ENCODE measurements at regions not wholly inside any gene's neighbourhood (a gene's known extent, or its start where the extent isn't known, plus 50 kb on each side); places are given as distances from the start of the nearest gene placed in this dataset.

DNA sequence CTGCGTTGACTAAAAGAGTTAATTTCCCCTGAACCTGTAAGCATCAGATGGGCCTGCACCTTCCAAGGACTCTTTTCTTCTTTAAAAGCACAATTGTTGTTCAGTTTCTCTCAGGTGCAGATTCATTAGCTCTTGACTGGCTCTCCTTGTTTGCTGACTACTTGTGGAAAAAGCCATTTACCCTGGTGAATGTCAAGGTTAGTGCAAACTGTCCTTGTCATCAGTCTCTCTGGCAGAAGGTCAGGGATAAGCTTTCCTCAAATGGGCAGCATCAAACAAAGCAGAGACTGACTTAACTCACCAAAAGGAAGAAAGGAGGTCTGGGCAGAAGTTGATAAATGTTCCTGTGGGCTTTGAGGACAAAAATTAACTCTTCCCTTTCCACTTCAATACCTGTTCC is 922.7 kb downstream of the BCL11A start:
- H3K4me2 ChIP-seq = no peak overlapping the region
- no peak overlapping the region for H3K27ac ChIP-seq
- no peaks in the 10 kb centered on the region for H3K4me1 ChIP-seq
- FAIRE-seq (no peak), ATAC-seq (no peak), DNase-seq (ENCODE audit: low read depth in 1 of 2, low spot score in 1 of 2) (no peak)
- ChIA-PET POLR2A (no interaction called here), CTCF (no interaction called here)
- peaks cover 8% of the 10 kb centered on the region; the same call in 2 of the 3 replicates for H3K9me3 ChIP-seq
- 0% methylated on average over 1 of the region's 1 CpG for WGBS (ENCODE audit: missing lambda C conversion rate)
- no peak overlapping the region for H3K4me3 ChIP-seq
- TF ChIP-seq RNF2 (IDR thresholded peaks at IDR 0.05; ENCODE audit: borderline replicate concordance, low read depth) = no peak

- no peak for TF ChIP-seq CHD2 (IDR thresholded peaks at IDR 0.05; ENCODE audit: low read length, partially characterized antibody)
- no peak for TF ChIP-seq MAZ (IDR thresholded peaks at IDR 0.05; ENCODE audit: borderline replicate concordance, low read depth, low read length)
- H3K4me2 ChIP-seq = no peak overlapping the region
- POLR2A ChIA-PET = no interaction called here
- no peaks in the 10 kb centered on the region for H3K4me1 ChIP-seq
- H3K4me3 ChIP-seq = no peak overlapping the region
- FAIRE-seq (no peak), ATAC-seq (no peak), DNase-seq (ENCODE audit: low read depth in 1 of 2, low spot score in 1 of 2) (no peak)
- peaks cover 9% of the 10 kb centered on the region; the same call in 2 of the 3 replicates for H3K9me3 ChIP-seq
- WGBS (ENCODE audit: missing lambda C conversion rate) = 0% methylated on average over 1 of the region's 1 CpG
- CTCF ChIA-PET = no interaction called here
- H3K27ac ChIP-seq = no peak overlapping the region
Observed at GRCh38 chr2:59627599-59627998, 925.9 kb downstream of the BCL11A start.

- ATAC-seq = no peak
- Histone ChIP-seq H3K4me3 (no peak overlapping the region), H3K27ac (no peak overlapping the region), H3K9me3 (peaks cover 9% of the 10 kb centered on the region), H3K4me2 (no peak overlapping the region), H3K4me1 (no peaks in the 10 kb centered on the region)
- POLR2A ChIA-PET = no interaction called here
- DNase-seq (ENCODE audit: low read depth in 1 of 2, low spot score in 1 of 2) = no peak
- TF ChIP-seq TFCP2L1 (CRISPR knock-in tag; IDR thresholded peaks at IDR 0.05) (no peak), ZNF302 (CRISPR knock-in tag; IDR thresholded peaks at IDR 0.05) (no peak), FOSL2 (IDR thresholded peaks at IDR 0.05) (no peak), FOSL2 (CRISPR knock-in tag; IDR thresholded peaks at IDR 0.05) (no peak), NR3C1 (IDR thresholded peaks at IDR 0.05) (no peak), MAZ (IDR thresholded peaks at IDR 0.05; ENCODE audit: borderline replicate concordance, low read depth, low read length) (no peak), KDM1A (IDR thresholded peaks at IDR 0.05; ENCODE audit: low read depth) (no peak), SMC3 (IDR thresholded peaks at IDR 0.05) (no peak), HOXB5 (CRISPR knock-in tag; IDR thresholded peaks at IDR 0.05) (no peak), HDAC2 (IDR thresholded peaks at IDR 0.05) (no peak), CHD4 (IDR thresholded peaks at IDR 0.05; ENCODE audit: borderline replicate concordance) (no peak), SREBF2 (IDR thresholded peaks at IDR 0.05) (no peak), HOXB13 (CRISPR knock-in tag; IDR thresholded peaks at IDR 0.05; ENCODE audit: low read depth) (no peak)
- FAIRE-seq = no peak
- CTCF ChIA-PET = no interaction called here
Observed at GRCh38 chr2:59622599-59623308, 930.7 kb downstream of the BCL11A start.

GRCh38 chr2:59604123-59604522 is 949.3 kb downstream of the BCL11A start:
- Histone ChIP-seq H3K4me1 (no peaks in the 10 kb centered on the region), H3K4me3 (no peak overlapping the region), H3K4me2 (no peak overlapping the region), H3K9me3 (0 out of 3 replicates have a peak, but pooled peaks cover 4% of the 10 kb centered on the region), H3K27ac (no peak overlapping the region)
- ATAC-seq (no peak), DNase-seq (ENCODE audit: low read depth in 1 of 2, low spot score in 1 of 2) (no peak), FAIRE-seq (no peak)
- CTCF ChIA-PET = no interaction called here
- POLR2A ChIA-PET = no interaction called here
- WGBS (ENCODE audit: missing lambda C conversion rate) = 0% methylated on average over 1 of the region's 1 CpG
- TF ChIP-seq MYC (IDR thresholded peaks at IDR 0.05; ENCODE audit: borderline replicate concordance, low read length) = no peak
- no peak for TF ChIP-seq RARB (CRISPR knock-in tag; IDR thresholded peaks at IDR 0.05)
- TF ChIP-seq FOSB (CRISPR knock-in tag; IDR thresholded peaks at IDR 0.05) = no peak
- TF ChIP-seq HEYL (CRISPR knock-in tag; IDR thresholded peaks at IDR 0.05) = no peak
- TF ChIP-seq PHF8 (IDR thresholded peaks at IDR 0.05; ENCODE audit: borderline replicate concordance, low read depth) = no peak
- TF ChIP-seq, protein P1, sequence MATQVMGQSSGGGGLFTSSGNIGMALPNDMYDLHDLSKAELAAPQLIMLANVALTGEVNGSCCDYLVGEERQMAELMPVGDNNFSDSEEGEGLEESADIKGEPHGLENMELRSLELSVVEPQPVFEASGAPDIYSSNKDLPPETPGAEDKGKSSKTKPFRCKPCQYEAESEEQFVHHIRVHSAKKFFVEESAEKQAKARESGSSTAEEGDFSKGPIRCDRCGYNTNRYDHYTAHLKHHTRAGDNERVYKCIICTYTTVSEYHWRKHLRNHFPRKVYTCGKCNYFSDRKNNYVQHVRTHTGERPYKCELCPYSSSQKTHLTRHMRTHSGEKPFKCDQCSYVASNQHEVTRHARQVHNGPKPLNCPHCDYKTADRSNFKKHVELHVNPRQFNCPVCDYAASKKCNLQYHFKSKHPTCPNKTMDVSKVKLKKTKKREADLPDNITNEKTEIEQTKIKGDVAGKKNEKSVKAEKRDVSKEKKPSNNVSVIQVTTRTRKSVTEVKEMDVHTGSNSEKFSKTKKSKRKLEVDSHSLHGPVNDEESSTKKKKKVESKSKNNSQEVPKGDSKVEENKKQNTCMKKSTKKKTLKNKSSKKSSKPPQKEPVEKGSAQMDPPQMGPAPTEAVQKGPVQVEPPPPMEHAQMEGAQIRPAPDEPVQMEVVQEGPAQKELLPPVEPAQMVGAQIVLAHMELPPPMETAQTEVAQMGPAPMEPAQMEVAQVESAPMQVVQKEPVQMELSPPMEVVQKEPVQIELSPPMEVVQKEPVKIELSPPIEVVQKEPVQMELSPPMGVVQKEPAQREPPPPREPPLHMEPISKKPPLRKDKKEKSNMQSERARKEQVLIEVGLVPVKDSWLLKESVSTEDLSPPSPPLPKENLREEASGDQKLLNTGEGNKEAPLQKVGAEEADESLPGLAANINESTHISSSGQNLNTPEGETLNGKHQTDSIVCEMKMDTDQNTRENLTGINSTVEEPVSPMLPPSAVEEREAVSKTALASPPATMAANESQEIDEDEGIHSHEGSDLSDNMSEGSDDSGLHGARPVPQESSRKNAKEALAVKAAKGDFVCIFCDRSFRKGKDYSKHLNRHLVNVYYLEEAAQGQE (IDR thresholded peaks at IDR 0.05) = no peak
- TF ChIP-seq HES2 (IDR thresholded peaks at IDR 0.05) = no peak
- no peak for TF ChIP-seq SMC3 (IDR thresholded peaks at IDR 0.05)
- TF ChIP-seq, protein P2, sequence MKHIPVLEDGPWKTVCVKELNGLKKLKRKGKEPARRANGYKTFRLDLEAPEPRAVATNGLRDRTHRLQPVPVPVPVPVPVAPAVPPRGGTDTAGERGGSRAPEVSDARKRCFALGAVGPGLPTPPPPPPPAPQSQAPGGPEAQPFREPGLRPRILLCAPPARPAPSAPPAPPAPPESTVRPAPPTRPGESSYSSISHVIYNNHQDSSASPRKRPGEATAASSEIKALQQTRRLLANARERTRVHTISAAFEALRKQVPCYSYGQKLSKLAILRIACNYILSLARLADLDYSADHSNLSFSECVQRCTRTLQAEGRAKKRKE (CRISPR knock-in tag; IDR thresholded peaks at IDR 0.05; ENCODE audit: low read depth) = no peak
- TF ChIP-seq EHF (CRISPR knock-in tag; IDR thresholded peaks at IDR 0.05) = no peak
- TF ChIP-seq TFCP2L1 (CRISPR knock-in tag; IDR thresholded peaks at IDR 0.05) = no peak
- no peak for TF ChIP-seq NR3C1 (IDR thresholded peaks at IDR 0.05)
- TF ChIP-seq ZFP36 (IDR thresholded peaks at IDR 0.05; ENCODE audit: borderline replicate concordance, partially characterized antibody) = no peak
- TF ChIP-seq ZSCAN20 (CRISPR knock-in tag; IDR thresholded peaks at IDR 0.05) = no peak
- no peak for TF ChIP-seq USF2 (IDR thresholded peaks at IDR 0.05)
- TF ChIP-seq MAZ (IDR thresholded peaks at IDR 0.05; ENCODE audit: borderline replicate concordance, low read depth, low read length) = no peak
- no peak for TF ChIP-seq RNF2 (IDR thresholded peaks at IDR 0.05; ENCODE audit: borderline replicate concordance, low read depth)

Data from A549 (cell line).